NCI-H1105 treated with DMSO at 0.1 percent for 48 hours (cell line): ENCODE measurements at regions not wholly inside any gene's neighbourhood (a gene's known extent, or its start where the extent isn't known, plus 50 kb on each side); places are given as distances from the start of the nearest gene placed in this dataset.
"Not testable (repeated sequence)": the region's sequence is repeated elsewhere in the genome, so short reads cannot be mapped to it uniquely, and the experiment has no call there.

Experiments used
- DNase-seq: peaks from one replicate; lab custom pipeline; 2025; lab: John Stamatoyannopoulos, UW

- not testable (repeated sequence) for DNase-seq
These were observed 259.9 kb upstream of the TBL1XR1 start for GRCh38 chr3:177457204-177457603.

DNA sequence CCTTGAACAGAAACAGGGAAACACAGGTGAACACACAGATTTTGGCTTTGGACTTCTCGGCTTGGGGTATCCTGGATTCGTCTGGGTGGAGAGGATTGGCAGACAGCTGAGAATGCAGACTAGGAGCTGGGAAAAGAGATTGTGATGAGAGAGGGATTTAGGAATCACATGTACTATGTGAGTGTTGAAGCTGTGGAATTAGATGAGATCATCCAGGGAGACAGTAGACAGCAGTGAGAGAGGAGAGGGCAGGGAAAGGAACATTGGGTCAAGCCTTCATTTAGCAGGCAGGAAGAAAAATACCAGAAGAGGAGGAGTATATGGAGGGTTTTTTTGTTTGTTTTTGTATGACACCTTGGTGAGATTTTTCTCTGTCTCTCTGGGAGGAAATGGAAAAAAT is 262.1 kb upstream of the TBL1XR1 start:
- no peak for DNase-seq

GRCh38 chr3:177460047-177460446 is 262.8 kb upstream of the TBL1XR1 start:
- DNase-seq: peak; percentile 86

DNA sequence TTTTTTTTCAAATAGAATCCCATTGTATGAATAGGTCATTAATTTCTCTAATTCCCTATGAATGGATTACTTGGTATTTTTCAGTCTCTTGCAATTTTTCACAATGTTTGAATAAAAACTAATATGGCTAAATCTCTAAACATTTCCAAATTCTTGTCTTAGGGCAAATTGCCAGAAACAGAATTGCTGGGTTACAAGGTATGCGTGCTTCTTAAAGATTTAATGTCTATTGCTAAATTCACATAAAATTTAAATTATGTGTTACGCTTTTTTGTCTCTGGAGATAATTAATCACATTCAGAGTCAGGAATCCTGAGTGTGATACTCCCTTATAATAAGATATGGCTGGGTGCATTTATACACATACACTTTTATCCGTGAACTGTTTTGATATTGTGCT is 264.5 kb upstream of the TBL1XR1 start:
- no peak for DNase-seq

DNA sequence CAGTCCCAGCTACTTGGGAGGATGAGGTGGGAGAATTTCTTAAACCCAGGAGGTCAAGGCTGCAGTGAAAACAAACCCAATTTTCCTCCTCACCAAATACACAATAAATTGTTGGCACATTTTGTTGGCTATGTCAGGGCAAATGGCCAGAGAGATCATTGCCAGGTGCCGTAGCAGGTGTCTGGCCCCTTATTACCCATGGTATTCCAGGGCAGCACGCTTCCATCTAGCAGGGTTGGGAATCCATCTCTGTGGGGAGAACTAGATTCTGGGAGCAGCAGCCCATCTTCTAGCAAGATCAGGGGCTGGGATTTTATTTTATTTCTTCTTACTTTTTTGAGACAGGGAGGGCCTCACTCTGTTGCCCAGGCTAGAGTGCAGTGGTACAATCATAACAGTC is 266.1 kb upstream of the TBL1XR1 start:
- not testable (repeated sequence) for DNase-seq

GRCh38 chr3:177463863-177464262 is 266.6 kb upstream of the TBL1XR1 start:
- DNase-seq: no peak

DNA sequence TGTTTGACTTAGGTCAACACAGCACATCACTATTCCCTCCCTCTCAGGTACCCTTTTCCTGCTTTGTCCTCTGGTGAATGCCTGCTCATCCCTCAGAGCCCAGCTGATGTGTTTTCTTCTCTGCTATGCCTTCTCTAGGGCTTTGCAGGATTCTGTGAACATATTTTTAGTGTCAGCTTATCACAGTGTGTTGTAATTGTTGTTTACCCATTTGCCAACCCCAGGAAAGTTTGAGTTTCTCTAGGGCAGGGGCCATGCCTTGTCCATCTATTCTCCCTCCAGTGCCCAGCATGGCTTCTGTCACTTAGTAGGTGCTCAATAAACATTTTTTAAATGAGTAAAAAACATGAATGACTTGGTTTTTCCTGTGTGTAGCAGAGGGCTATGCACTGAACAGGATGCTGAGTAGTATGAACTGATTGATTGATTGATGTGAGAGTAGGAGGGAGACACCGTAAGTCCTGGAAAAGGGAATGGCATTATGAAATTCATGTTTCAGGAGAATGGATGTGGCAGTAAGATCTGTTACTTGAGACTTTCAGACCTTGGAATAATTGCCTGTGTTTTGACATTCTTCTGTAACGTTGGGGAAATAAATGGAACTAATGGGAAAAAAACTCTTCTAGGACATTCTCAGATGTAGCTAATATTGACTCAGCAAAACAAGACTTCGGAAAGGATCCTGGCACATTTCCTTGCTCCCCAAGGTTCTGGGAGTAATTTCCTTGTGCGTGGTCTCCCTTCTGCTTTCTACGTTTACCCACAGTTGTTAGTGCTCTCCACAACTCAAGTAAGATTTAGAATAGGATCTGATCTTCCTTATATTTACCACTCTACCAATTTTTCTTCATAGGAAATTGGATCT is 267.3 kb upstream of the TBL1XR1 start:
- no peak for DNase-seq

DNA sequence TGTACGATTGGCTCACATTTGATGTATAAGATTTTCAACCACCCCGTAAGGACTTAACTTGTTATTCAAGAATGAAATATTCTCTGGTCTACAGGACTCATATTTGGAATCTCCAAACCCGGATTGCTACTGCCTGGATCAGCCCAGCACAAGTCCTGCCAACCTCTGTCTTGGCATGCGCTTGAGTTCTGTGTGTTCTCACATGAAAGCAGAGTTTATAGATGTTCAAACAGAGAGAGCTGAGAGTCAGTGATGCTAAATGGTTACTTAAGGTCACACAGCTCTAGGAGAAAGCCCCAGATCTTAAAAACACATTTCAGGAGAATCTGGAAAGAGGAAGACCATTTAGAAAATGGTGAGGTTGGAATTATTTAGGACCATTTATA is 268.0 kb upstream of the TBL1XR1 start:
- DNase-seq: no peak

DNA sequence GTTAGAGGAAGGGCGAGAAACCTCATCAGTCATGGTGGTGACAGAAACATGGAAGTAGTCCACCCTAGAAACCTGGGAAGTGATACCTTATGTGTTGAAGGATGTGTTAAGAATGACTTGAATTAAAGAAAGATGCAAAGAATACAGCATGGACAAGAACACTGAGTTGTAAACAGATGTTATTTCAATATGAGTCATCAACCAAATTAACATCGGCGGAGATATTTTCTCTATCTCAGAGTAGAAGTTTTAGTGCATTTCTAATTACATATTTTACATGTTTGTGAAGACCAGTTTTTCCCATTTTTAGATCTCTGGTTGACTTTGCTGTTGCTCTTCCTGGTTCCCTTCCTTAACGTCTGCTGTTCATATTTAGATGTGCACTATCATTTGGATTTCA is 268.8 kb upstream of the TBL1XR1 start:
- DNase-seq: no peak

GRCh38 chr3:177466622-177467021 is 269.3 kb upstream of the TBL1XR1 start:
- not testable (repeated sequence) for DNase-seq

- no peak for DNase-seq
These were observed 270.1 kb upstream of the TBL1XR1 start for GRCh38 chr3:177467247-177467985.

- DNase-seq: no peak
These were observed 271.0 kb upstream of the TBL1XR1 start for GRCh38 chr3:177468331-177468730.

DNA sequence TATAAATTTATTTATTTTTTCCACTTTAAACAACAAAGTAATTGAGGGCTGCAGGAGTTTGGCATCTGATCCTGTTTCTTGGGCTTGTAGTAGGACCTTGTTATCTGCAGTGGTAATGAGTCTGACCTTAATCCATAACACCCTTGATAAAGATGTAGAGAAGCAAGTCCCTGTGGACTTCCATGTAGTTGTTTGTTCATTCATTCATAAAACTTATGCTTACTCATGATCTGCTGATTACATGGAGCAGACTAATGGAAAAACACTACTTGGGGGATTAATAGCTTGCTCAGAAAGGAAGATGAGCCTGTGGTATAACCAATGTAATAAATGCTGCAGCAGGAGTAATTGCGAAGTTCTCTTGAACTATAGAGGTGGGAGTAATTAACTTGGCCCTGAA is 271.5 kb upstream of the TBL1XR1 start:
- no peak for DNase-seq

DNA sequence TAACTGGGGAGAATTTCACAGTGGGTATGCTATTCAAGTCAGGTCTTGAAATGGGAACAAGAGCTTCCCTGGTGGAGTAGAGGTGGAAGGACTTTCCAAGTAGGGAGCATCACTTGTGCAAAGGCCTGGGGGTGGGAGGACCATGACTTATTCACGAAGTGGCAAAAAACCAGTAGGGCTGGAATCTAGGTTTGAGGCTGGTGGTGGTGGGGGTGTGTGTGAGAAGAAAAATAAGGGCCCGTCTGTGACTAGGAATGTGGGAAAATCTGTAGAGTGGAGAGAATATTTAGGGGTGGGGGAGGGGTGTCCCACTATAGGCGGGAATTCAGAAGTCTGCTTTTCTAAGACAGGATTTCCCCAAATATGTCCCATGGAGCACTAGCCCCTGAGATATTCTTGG is 271.9 kb upstream of the TBL1XR1 start:
- no peak for DNase-seq

GRCh38 chr3:177470197-177470941 is 273.1 kb upstream of the TBL1XR1 start:
- DNase-seq: no peak

DNA sequence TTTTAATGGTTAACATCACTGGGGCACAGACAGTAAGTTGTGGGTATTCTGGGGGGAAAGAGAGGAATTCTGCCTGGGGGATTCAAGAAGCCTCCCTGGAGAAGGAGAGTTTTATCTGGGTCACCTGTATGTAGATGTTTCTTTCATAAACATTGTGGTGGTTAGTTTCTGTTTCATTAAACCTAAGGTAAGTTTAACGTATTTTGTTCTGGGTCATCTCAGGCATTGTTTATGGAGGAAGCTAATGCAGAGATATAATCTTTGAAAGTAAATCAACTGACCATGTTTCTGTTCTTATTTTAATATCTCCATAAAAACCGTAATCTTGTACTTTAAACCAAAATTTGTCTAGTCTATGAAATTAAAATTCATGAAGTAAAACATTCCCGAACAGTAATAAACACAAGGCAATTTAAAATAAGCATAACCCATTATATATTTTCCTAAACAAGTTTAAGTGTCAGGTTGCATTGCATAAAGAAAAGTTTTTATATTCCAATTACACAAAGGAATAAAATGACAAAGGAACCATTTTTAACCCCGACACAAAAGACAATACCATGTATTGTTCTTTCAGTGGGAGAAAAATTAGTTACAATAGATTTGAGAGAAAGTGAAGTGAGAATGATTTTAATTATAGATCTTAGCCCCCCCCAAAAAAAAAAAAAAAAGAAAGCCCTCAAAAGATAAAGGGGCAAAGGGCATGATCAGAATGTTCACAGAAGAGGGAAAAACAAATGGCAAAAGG is 274.6 kb upstream of the TBL1XR1 start:
- no peak for DNase-seq

- no peak for DNase-seq
These were observed 275.9 kb upstream of the TBL1XR1 start for GRCh38 chr3:177473184-177473583.

DNA sequence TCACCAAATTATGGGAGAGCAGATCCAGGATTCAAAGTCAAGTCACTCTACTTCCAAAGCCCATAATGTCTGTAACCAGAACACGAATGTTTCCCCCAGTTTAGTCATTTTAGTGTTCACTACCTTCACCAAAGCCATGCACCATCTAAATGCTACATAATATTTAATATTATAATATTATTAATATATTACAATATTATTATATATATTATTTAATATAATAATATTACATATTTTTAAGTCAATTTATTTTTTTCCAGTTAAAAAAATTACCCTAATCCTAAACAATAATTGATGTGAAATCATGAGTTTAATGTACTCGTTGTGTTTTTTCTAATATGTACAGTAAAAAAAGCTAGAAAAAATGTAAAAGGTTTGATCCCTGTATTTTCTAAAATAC is 276.6 kb upstream of the TBL1XR1 start:
- no peak for DNase-seq

DNA sequence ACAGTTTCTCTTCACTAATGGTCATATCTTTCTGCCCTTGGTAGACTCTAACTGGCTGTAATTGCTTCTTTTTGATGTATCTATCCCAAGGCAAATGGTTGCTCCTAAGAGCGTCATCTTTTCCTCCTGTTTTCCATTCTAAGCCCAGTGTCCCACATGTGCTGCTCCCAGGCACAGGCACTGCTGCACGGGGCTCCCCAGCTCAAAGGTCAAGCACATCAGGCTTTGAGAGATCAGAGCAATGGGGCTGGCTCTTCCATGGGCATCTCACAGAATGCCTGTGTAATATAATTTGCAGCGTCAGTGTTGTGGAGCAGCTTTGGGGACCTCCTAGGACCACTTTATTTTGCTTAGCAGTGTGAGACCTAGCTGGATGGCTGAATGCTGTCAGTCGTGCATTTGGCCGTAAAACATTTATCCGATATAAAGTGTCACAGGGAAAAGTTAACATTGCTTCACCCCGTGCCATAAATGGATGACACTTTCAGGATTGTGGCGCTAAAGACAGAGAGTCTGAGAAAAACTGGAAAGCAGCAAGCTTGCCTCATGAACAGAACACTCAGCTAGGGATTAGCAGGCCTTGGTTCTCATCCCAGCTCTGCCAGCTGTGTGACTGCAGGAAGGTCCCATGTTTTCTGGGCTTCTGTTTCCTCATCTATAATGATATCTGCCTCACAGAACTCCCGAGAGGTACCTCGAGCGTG is 277.5 kb upstream of the TBL1XR1 start:
- DNase-seq: no peak

- DNase-seq: no peak
These were observed 278.0 kb upstream of the TBL1XR1 start for GRCh38 chr3:177475356-177475665.

DNA sequence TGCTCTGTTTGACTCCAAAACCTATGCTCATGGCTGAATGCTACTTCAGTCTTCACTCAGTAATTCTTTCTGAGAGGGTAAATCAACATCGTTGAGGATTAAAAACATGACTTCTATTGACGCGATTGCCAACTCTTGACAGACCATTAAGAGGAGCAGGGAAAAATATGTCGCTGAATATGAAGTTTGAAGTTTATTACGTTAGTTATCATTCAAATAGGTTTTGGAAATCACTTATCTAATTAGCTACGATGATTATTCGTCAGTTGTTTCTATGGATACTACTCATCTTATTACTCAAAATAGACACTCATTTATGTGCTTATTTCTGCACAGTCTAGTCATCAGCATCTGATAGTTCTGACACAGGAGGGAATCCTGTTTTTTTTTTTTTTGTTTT is 279.2 kb upstream of the TBL1XR1 start:
- peak; percentile 49 for DNase-seq
